Muscle layer of duodenum (tissue), 2 donors: ENCODE measurements at regions not wholly inside any gene's neighbourhood (a gene's known extent, or its start where the extent isn't known, plus 50 kb on each side); places are given as distances from the start of the nearest gene placed in this dataset.

ENCODE experiments used
- H3K27ac ChIP-seq: one replicate; pipeline ENCODE4 v1.7.0; 2013; ENCODE audit warnings: mild to moderate bottlenecking, low read length
- H3K27me3 ChIP-seq: one replicate; pipeline ENCODE4 v1.7.0; 2013; ENCODE audit warnings: low read depth, mild to moderate bottlenecking, control low read depth, low read length
- H3K36me3 ChIP-seq, 2 donors: one replicate each; pipeline ENCODE4 v1.7.0; 2013; ENCODE audit warnings: low read length in 2 of 2, control low read depth in 1 of 2, mild to moderate bottlenecking in 1 of 2; ENCODE audit not compliant: insufficient read depth in 2 of 2, control insufficient read depth in 1 of 2
- H3K4me1 ChIP-seq, 2 donors: one replicate each; pipeline ENCODE4 v1.7.0; 2013; ENCODE audit warnings: low read length in 2 of 2, mild to moderate bottlenecking in 2 of 2, control low read depth in 1 of 2, moderate library complexity in 1 of 2; ENCODE audit not compliant: insufficient read depth in 2 of 2, control insufficient read depth in 1 of 2
- H3K4me3 ChIP-seq, 2 donors: one replicate each; pipeline ENCODE4 v1.7.0; 2013; ENCODE audit warnings: low read length in 2 of 2, low read depth in 1 of 2, mild to moderate bottlenecking in 1 of 2
- H3K9me3 ChIP-seq, 2 donors: one replicate each; pipeline ENCODE4 v1.7.0; 2013; ENCODE audit warnings: low read length in 2 of 2, control low read depth in 1 of 2, mild to moderate bottlenecking in 1 of 2; ENCODE audit not compliant: control insufficient read depth in 1 of 2
- donor health status: healthy.

GRCh38 chr10:14468023-14468441, 137.3 kb upstream of the FRMD4A start:
- no peaks in the 10 kb centered on the region for H3K9me3 ChIP-seq
- H3K4me3 ChIP-seq, result no peak overlapping the region
- no peak overlapping the region for H3K27ac ChIP-seq
- H3K36me3 ChIP-seq, result no peaks in the 10 kb centered on the region
- H3K4me1 ChIP-seq, result peaks cover 0 to 6% of the 10 kb centered on the region in 2 donors
- H3K27me3 ChIP-seq, result no peaks in the 10 kb centered on the region

DNA sequence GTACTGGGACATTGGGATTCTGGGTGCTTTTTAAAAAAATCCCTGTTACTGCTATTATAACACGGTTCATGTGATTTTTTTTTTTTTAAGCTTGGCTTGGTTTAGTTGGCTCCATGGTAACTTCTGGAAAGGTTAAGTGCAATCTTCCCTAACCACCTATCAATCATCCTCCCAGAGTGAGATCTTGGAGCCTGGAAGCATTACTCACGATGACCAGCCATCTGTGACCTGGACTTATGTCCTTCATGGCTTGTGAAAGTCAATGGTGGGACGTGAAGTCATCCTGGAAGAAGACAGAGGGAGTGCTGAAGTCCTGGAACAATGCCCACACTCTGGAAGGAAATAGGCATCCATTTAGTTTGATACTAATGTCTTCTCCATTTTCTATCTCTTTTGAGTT, 135.5 kb upstream of the FRMD4A start:
- Histone ChIP-seq H3K27me3 (no peaks in the 10 kb centered on the region), H3K36me3 (no peaks in the 10 kb centered on the region), H3K4me3 (no peak overlapping the region), H3K9me3 (no peaks in the 10 kb centered on the region), H3K4me1 (peaks cover 0 to 6% of the 10 kb centered on the region in 2 donors), H3K27ac (no peak overlapping the region)

DNA sequence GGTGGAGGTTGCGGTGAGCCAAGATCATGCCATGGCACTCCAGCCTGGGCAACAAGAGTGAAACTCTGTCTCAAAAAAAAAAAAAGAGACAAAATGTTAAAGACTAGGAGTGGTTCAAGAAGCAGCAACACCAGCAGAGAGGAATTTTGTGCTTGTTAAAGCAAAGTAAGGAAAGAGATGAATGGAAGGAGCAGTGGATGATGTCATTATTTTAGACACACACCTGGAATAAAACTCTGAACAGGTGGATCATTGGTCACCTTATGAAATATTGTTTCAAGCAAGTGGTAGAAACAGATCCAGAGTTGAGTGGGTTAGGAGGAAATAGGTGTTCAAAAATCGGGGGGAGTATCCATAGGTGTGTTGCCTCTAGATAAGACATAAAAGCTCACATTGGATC, 129.7 kb upstream of the FRMD4A start:
- no peak overlapping the region for H3K27ac ChIP-seq
- H3K36me3 ChIP-seq, result no peaks in the 10 kb centered on the region

DNA sequence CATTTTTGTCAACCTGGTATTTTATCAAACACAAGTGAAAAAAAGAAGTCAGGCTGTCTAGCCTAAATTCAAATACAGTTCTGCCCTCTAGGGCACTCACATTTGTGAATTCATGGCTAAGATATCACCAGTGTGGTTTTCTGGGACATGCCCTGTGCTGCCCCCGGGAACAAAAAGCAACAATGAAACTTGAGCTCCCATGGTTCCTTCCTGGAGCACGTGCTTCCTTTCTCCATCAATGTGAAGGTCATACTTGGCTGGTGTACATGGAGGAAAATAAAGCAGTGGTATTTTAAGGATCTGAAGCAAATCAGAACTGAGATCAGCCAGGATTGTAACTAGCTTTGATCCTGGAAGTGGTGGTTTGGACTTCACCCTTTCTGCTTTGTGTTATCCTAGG, 128.9 kb upstream of the FRMD4A start:
- Histone ChIP-seq H3K27me3 (no peaks in the 10 kb centered on the region), H3K4me1 (no peaks in the 10 kb centered on the region), H3K9me3 (no peaks in the 10 kb centered on the region), H3K36me3 (no peaks in the 10 kb centered on the region), H3K4me3 (no peak overlapping the region), H3K27ac (no peak overlapping the region)

More for the DNA sequence above, 129.7 kb upstream of the FRMD4A start:
- no peaks in the 10 kb centered on the region for H3K27me3 ChIP-seq
- H3K4me1 ChIP-seq, result no peaks in the 10 kb centered on the region
- H3K4me3 ChIP-seq, result no peak overlapping the region
- H3K9me3 ChIP-seq, result no peaks in the 10 kb centered on the region

GRCh38 chr10:14456870-14457266, 126.1 kb upstream of the FRMD4A start:
- Histone ChIP-seq H3K36me3 (no peaks in the 10 kb centered on the region), H3K27me3 (no peaks in the 10 kb centered on the region), H3K4me3 (no peak overlapping the region), H3K4me1 (no peaks in the 10 kb centered on the region), H3K27ac (no peak overlapping the region), H3K9me3 (no peaks in the 10 kb centered on the region)

GRCh38 chr10:14456218-14456869, 125.6 kb upstream of the FRMD4A start:
- H3K36me3 ChIP-seq, result no peaks in the 10 kb centered on the region
- H3K27me3 ChIP-seq, result no peaks in the 10 kb centered on the region
- no peaks in the 10 kb centered on the region for H3K4me1 ChIP-seq
- no peak overlapping the region for H3K4me3 ChIP-seq
- no peaks in the 10 kb centered on the region for H3K9me3 ChIP-seq
- H3K27ac ChIP-seq, result no peak overlapping the region

- Histone ChIP-seq H3K4me3 (no peak overlapping the region), H3K4me1 (peaks cover 3 to 4% of the 10 kb centered on the region in 2 donors), H3K9me3 (no peaks in the 10 kb centered on the region), H3K27ac (no peak overlapping the region), H3K27me3 (no peaks in the 10 kb centered on the region), H3K36me3 (no peaks in the 10 kb centered on the region)
These were observed 123.9 kb upstream of the FRMD4A start for GRCh38 chr10:14454629-14455028.

- Histone ChIP-seq H3K4me3 (no peak overlapping the region), H3K27me3 (no peaks in the 10 kb centered on the region), H3K9me3 (no peaks in the 10 kb centered on the region), H3K4me1 (peaks cover 4 to 7% of the 10 kb centered on the region in 2 donors), H3K36me3 (no peaks in the 10 kb centered on the region), H3K27ac (no peak overlapping the region)
These were observed 123.5 kb upstream of the FRMD4A start for GRCh38 chr10:14454206-14454605.

DNA sequence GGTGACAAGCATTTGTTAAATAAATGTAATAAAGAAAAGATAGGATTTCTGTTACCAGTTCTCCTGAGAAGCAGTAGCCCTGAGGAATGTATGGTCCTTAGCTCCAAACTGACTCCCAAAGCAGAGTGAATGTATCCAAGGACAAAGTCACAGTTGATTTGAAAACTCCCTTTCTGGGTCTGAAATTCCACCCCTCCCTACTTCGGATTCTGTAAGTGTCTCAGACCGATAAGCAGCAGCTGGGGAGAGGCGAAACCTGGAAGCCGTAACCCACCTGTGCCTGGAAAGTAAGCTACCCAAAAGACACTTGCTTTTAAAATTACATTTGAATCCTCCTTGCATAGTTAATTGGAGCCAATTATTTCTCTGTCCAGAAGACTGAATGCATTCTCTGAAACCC, 122.9 kb upstream of the FRMD4A start:
- peaks cover 4 to 13% of the 10 kb centered on the region in 2 donors for H3K4me1 ChIP-seq
- no peaks in the 10 kb centered on the region for H3K9me3 ChIP-seq
- no peak overlapping the region for H3K27ac ChIP-seq
- no peak overlapping the region for H3K4me3 ChIP-seq
- no peaks in the 10 kb centered on the region for H3K36me3 ChIP-seq
- no peaks in the 10 kb centered on the region for H3K27me3 ChIP-seq

- no peaks in the 10 kb centered on the region for H3K9me3 ChIP-seq
These were observed 120.6 kb upstream of the FRMD4A start for GRCh38 chr10:14451341-14451740.

DNA sequence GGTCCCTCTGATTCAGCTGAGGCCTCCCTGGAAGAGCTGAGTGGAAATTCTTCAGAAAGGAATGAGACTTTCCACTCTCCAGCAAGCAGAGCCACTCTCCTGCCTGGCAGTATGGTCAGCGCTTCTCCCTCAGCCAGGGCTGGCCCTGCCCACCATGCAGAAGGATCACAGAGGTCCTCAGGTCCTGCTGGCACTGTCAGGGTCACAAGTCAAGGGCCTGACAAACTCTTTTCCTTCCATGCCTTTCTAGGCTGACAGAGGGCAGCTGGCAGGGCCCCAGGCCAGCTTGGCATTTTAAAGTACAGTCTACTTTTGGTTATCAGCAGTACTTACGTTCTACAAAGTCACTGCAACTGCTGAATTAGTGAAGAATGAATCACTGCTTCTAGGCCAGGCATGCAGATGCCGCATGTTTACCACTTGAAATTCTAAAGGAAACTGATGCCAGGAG, 119.3 kb upstream of the FRMD4A start:
- Histone ChIP-seq H3K4me3 (no peak overlapping the region), H3K27me3 (no peaks in the 10 kb centered on the region), H3K27ac (peak overlapping the region; percentile 40), H3K36me3 (no peaks in the 10 kb centered on the region), H3K4me1 (peaks cover 9 to 18% of the 10 kb centered on the region in 2 donors), H3K9me3 (no peaks in the 10 kb centered on the region)

More at GRCh38 chr10:14451341-14451740, 120.6 kb upstream of the FRMD4A start:
- Histone ChIP-seq H3K36me3 (no peaks in the 10 kb centered on the region), H3K4me3 (no peak overlapping the region), H3K27me3 (no peaks in the 10 kb centered on the region), H3K27ac (no peak overlapping the region), H3K4me1 (peaks cover 9 to 18% of the 10 kb centered on the region in 2 donors)

GRCh38 chr10:14449293-14449815, 118.6 kb upstream of the FRMD4A start:
- Histone ChIP-seq H3K27ac (no peak overlapping the region), H3K4me1 (peaks cover 9 to 18% of the 10 kb centered on the region in 2 donors), H3K36me3 (no peaks in the 10 kb centered on the region), H3K27me3 (no peaks in the 10 kb centered on the region), H3K4me3 (no peak overlapping the region), H3K9me3 (no peaks in the 10 kb centered on the region)
